Activated CD8-positive, alpha-beta T cell treated with anti-CD3 and anti-CD28 coated beads for 36 hours (primary cell): ENCODE measurements at regions not wholly inside any gene's neighbourhood (a gene's known extent, or its start where the extent isn't known, plus 50 kb on each side); places are given as distances from the start of the nearest gene placed in this dataset.

Source experiments
- ATAC-seq: fragments of 200-7000 bp; cut with Tn5 transposase; one replicate; pipeline ENCODE4 v1.10.0; 2021; ENCODE audit warnings: mild to moderate bottlenecking, moderate library complexity
- CTCF ChIA-PET: fragments of 350-600 bp; sonication (Branson Sonifier 250); formaldehyde crosslinking; loops from one replicate; lab custom pipeline; 2021; ENCODE audit warnings: antibody characterized with exemption; lab: Charles Lee
- POLR2A ChIA-PET: fragments of 350-600 bp; sonication (Branson Sonifier 250); formaldehyde crosslinking; loops from one replicate; lab custom pipeline; 2021; ENCODE audit warnings: antibody characterized with exemption; lab: Charles Lee
- DNase-seq: peaks from one replicate; pipeline ENCODE4 v3.0.0-alpha.2; 2020
- H3K27ac Mint-ChIP-seq: one replicate; pipeline ENCODE4 v1.8.0; 2021; ENCODE audit warnings: mild to moderate bottlenecking, mixed read lengths
- H3K27me3 Mint-ChIP-seq: one replicate; pipeline ENCODE4 v1.8.0; 2021; ENCODE audit warnings: mixed read lengths
- H3K36me3 Mint-ChIP-seq: one replicate; pipeline ENCODE4 v1.8.0; 2021; ENCODE audit warnings: low read depth, mixed read lengths
- H3K4me1 Mint-ChIP-seq: one replicate; pipeline ENCODE4 v1.8.0; 2021; ENCODE audit warnings: low read depth, mixed read lengths
- H3K4me3 Mint-ChIP-seq: one replicate; pipeline ENCODE4 v1.8.0; 2021; ENCODE audit warnings: mild to moderate bottlenecking, moderate library complexity, mixed read lengths
- H3K9me3 Mint-ChIP-seq: one replicate; pipeline ENCODE4 v1.8.0; 2021; ENCODE audit warnings: mixed read lengths
- intact Hi-C: fragments of 100-400 bp; cut with micrococcal nuclease; formaldehyde crosslinking; loops from one replicate; pipeline ENCODE4 v1.10.0; 2022
- TF ChIP-seq, protein P1 (sequence below): fragments of 200-600 bp; IDR thresholded peaks from one replicate; pipeline ENCODE4 v1.8.0; 2022; ENCODE audit warnings: antibody characterized with exemption, mild to moderate bottlenecking

DNA sequence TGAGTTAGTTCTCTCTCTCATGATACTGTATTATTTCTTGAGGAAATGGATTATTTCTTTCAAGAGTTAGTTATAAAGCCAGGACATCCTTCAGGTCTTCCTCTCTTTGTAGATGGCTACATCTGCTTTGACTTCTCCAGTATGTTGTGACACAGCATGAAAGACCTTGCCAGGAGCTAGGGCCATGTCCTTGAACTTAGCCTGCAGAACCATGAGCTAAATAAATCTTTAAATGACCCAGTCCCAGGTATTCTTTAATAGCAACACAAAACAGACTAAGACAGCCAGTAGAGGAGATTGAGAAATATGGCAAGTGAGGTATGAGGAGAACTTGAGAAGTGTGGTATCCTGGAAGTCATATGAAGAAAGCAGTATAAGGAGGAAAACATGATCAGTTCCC, 214.9 kb upstream of the PPP1R3A start:
- no peaks in the 10 kb centered on the region for H3K27me3 Mint-ChIP-seq
- no peaks in the 10 kb centered on the region for H3K36me3 Mint-ChIP-seq
- DNase-seq = no peak
- POLR2A ChIA-PET = no interaction called here
- H3K4me3 Mint-ChIP-seq = no peak overlapping the region
- TF ChIP-seq, protein P1, sequence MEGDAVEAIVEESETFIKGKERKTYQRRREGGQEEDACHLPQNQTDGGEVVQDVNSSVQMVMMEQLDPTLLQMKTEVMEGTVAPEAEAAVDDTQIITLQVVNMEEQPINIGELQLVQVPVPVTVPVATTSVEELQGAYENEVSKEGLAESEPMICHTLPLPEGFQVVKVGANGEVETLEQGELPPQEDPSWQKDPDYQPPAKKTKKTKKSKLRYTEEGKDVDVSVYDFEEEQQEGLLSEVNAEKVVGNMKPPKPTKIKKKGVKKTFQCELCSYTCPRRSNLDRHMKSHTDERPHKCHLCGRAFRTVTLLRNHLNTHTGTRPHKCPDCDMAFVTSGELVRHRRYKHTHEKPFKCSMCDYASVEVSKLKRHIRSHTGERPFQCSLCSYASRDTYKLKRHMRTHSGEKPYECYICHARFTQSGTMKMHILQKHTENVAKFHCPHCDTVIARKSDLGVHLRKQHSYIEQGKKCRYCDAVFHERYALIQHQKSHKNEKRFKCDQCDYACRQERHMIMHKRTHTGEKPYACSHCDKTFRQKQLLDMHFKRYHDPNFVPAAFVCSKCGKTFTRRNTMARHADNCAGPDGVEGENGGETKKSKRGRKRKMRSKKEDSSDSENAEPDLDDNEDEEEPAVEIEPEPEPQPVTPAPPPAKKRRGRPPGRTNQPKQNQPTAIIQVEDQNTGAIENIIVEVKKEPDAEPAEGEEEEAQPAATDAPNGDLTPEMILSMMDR = no peak
- H3K4me1 Mint-ChIP-seq = no peaks in the 10 kb centered on the region
- no peak overlapping the region for H3K27ac Mint-ChIP-seq
- no peak for ATAC-seq
- no peaks in the 10 kb centered on the region for H3K9me3 Mint-ChIP-seq
- CTCF ChIA-PET = no interaction called here
- intact Hi-C loops = no loop called here

DNA sequence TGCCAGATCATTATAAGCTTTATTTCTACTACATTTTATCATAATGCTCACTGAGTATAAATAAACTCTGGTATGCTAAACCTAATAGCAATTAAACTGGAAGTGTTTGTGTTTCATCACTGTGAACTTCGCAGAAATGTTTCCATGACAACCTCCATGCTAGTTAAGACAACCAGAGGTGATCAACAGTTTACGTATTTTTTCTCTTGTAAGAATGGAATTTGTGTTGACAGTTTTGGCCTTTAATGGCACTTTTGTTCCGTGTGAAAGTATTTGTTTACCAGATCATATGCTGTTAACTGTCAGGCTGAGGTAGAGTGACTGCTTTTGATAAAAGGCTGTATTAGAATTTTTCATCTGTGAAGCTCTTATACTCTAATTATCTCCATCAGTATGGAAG, 212.1 kb upstream of the PPP1R3A start:
- TF ChIP-seq, protein P1 = no peak
- Mint-ChIP-seq H3K36me3 (no peaks in the 10 kb centered on the region), H3K27me3 (no peaks in the 10 kb centered on the region), H3K4me1 (no peaks in the 10 kb centered on the region), H3K9me3 (no peaks in the 10 kb centered on the region), H3K27ac (no peak overlapping the region), H3K4me3 (no peak overlapping the region)
- DNase-seq = no peak
- POLR2A ChIA-PET = no interaction called here
- CTCF ChIA-PET = no interaction called here
- intact Hi-C loops = no loop called here
- ATAC-seq = no peak

DNA sequence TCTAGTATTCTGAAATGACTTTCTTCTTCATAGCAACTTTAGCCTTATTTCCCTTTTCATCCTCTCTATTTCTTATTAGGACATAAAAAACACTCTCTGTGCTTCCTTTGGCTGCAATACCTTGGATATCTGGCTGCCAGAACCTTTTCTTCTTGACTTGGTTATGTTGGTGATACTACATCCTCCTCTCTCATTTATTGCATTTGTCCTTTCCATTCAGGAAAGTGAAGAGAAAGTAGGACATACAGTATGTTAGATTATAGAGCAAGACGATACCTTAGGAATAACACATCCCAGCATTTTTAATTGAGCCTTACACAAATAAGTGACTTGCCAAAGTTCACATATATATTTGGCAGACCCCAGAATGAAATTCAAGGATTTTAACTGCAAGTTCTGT, 210.1 kb upstream of the PPP1R3A start:
- ATAC-seq (no peak), DNase-seq (no peak)
- TF ChIP-seq, protein P1 = no peak
- intact Hi-C loops = no loop called here
- Mint-ChIP-seq H3K27me3 (no peaks in the 10 kb centered on the region), H3K4me1 (no peaks in the 10 kb centered on the region), H3K9me3 (no peaks in the 10 kb centered on the region), H3K4me3 (no peak overlapping the region), H3K27ac (no peak overlapping the region), H3K36me3 (no peaks in the 10 kb centered on the region)
- CTCF ChIA-PET = no interaction called here
- POLR2A ChIA-PET = no interaction called here

DNA sequence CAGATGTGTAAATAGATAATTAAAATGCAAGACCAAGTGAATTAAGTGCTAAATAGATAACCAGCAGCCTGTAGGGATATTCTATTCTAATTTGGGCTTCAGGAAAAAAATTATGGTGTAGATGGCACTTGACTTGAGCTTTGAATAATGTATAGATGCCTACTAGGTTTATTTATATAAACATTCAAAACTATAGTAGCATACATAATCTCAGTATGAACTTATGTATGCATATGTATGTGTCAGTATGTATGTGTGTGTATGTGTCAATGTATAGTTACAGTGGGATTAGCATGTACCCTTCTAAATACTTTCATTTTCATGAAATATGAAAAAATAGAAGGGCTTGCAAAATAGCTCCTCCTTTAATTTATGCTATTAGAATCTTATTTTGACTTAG, 207.3 kb upstream of the PPP1R3A start:
- H3K9me3 Mint-ChIP-seq = no peaks in the 10 kb centered on the region
- no peak for ATAC-seq
- no peaks in the 10 kb centered on the region for H3K4me1 Mint-ChIP-seq
- no peaks in the 10 kb centered on the region for H3K36me3 Mint-ChIP-seq
- ChIA-PET POLR2A (no interaction called here), CTCF (no interaction called here)
- no peak overlapping the region for H3K4me3 Mint-ChIP-seq
- intact Hi-C loops = no loop called here
- TF ChIP-seq, protein P1 = no peak
- H3K27ac Mint-ChIP-seq = no peak overlapping the region
- no peaks in the 10 kb centered on the region for H3K27me3 Mint-ChIP-seq
- DNase-seq = no peak

DNA sequence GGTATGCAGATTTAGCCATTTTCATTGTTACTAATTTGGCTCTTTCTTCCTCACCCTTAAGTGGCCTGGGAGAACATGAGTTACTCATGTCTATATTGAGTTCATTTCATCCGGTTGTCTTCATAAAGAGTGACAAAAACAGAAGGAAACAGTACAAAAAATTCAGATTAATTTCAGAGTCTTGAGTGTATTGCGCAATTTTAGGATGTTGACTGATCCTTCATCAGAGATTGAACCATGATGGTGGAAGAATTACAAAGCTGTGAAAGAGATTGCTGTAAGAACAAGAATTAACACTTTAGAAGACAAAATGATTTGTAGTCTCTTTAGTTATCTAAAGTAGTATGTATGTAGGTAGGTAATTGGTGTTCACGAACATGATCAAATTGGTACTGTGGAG, 194.0 kb upstream of the PPP1R3A start:
- TF ChIP-seq, protein P1 = no peak
- H3K4me1 Mint-ChIP-seq = no peaks in the 10 kb centered on the region
- H3K27me3 Mint-ChIP-seq = no peaks in the 10 kb centered on the region
- ChIA-PET CTCF (no interaction called here), POLR2A (no interaction called here)
- ATAC-seq (no peak), DNase-seq (no peak)
- intact Hi-C loops = no loop called here
- H3K27ac Mint-ChIP-seq = no peak overlapping the region
- no peaks in the 10 kb centered on the region for H3K36me3 Mint-ChIP-seq
- no peaks in the 10 kb centered on the region for H3K9me3 Mint-ChIP-seq
- no peak overlapping the region for H3K4me3 Mint-ChIP-seq
